Upper lobe of right lung (tissue), 1 donor: ENCODE measurements at regions not wholly inside any gene's neighbourhood (a gene's known extent, or its start where the extent isn't known, plus 50 kb on each side); places are given as distances from the start of the nearest gene placed in this dataset.
"Not testable (repeated sequence)": the region's sequence is repeated elsewhere in the genome, so short reads cannot be mapped to it uniquely, and the experiment has no call there.

Experiments used
- ATAC-seq: fragments of 200-7000 bp; cut with Tn5 transposase; one replicate; pipeline ENCODE4 v1.9.1; 2020; ENCODE audit warnings: mild to moderate bottlenecking, moderate library complexity
- DNase-seq: peaks from one replicate; pipeline ENCODE4 v3.0.0-alpha.2; 2020
- H3K27ac ChIP-seq: fragments of 200-600 bp; one replicate; pipeline ENCODE4 v1.8.0; 2022
- H3K27me3 ChIP-seq: fragments of 200-600 bp; one replicate; pipeline ENCODE4 v1.8.0; 2022; ENCODE audit warnings: mild to moderate bottlenecking
- H3K36me3 ChIP-seq: fragments of 200-600 bp; one replicate; pipeline ENCODE4 v1.8.0; 2022
- H3K4me1 ChIP-seq: fragments of 200-600 bp; one replicate; pipeline ENCODE4 v1.8.0; 2022
- H3K4me3 ChIP-seq: fragments of 200-600 bp; one replicate; pipeline ENCODE4 v1.8.0; 2022; ENCODE audit warnings: mild to moderate bottlenecking
- H3K9me3 ChIP-seq: fragments of 200-600 bp; one replicate; pipeline ENCODE4 v1.8.0; 2022
- CTCF ChIP-seq: fragments of 200-600 bp; IDR thresholded peaks from one replicate; pipeline ENCODE4 v1.8.0; 2022; ENCODE audit warnings: antibody characterized with exemption
- intact Hi-C: fragments of 100-400 bp; cut with DNase I; formaldehyde crosslinking; loops from one replicate; pipeline ENCODE4 v1.11.0; 2022
- donor health status: DM: no; HTN: yes; CAD: no; lungs with severe emphysema.

- no peak for DNase-seq
- Histone ChIP-seq H3K4me3 (no peak overlapping the region), H3K27ac (no peak overlapping the region)
Measured at GRCh38 chr4:112082954-112083586, 62.2 kb upstream of the FAM241A start.

GRCh38 chr4:112083587-112084347, 61.5 kb upstream of the FAM241A start:
- ATAC-seq (no peak), DNase-seq (no peak)
- no peak for TF ChIP-seq CTCF
- Histone ChIP-seq H3K4me1 (no peaks in the 10 kb centered on the region), H3K27ac (no peak overlapping the region), H3K9me3 (no peaks in the 10 kb centered on the region), H3K27me3 (no peaks in the 10 kb centered on the region), H3K4me3 (no peak overlapping the region), H3K36me3 (no peaks in the 10 kb centered on the region)
- intact Hi-C loops, result no loop called here

More at GRCh38 chr4:112082954-112083586, 62.2 kb upstream of the FAM241A start:
- Histone ChIP-seq H3K27me3 (no peaks in the 10 kb centered on the region), H3K36me3 (no peaks in the 10 kb centered on the region), H3K4me1 (no peaks in the 10 kb centered on the region), H3K9me3 (no peaks in the 10 kb centered on the region)
- no peak for ATAC-seq
- no peak for TF ChIP-seq CTCF
- intact Hi-C loops, result no loop called here

- Histone ChIP-seq H3K36me3 (no peaks in the 10 kb centered on the region), H3K4me1 (no peaks in the 10 kb centered on the region), H3K9me3 (no peaks in the 10 kb centered on the region), H3K4me3 (no peak overlapping the region), H3K27ac (no peak overlapping the region), H3K27me3 (no peaks in the 10 kb centered on the region)
- ATAC-seq, result peak; percentile 76
- intact Hi-C loops, result no loop called here
- TF ChIP-seq CTCF, result no peak
- DNase-seq, result no peak
Measured at GRCh38 chr4:112085156-112086035, 59.9 kb upstream of the FAM241A start.

GRCh38 chr4:112086036-112086434, 59.2 kb upstream of the FAM241A start:
- H3K9me3 ChIP-seq, result no peaks in the 10 kb centered on the region
- intact Hi-C loops, result no loop called here
- H3K27me3 ChIP-seq, result no peaks in the 10 kb centered on the region
- no peak for DNase-seq
- H3K27ac ChIP-seq, result no peak overlapping the region
- no peaks in the 10 kb centered on the region for H3K4me1 ChIP-seq
- ATAC-seq, result no peak
- H3K4me3 ChIP-seq, result no peak overlapping the region
- TF ChIP-seq CTCF, result no peak
- H3K36me3 ChIP-seq, result no peaks in the 10 kb centered on the region

GRCh38 chr4:112086661-112087060, 58.6 kb upstream of the FAM241A start:
- DNase-seq, H3K36me3 ChIP-seq, intact Hi-C loops, H3K27me3 ChIP-seq, H3K4me3 ChIP-seq, H3K27ac ChIP-seq, H3K4me1 ChIP-seq, H3K9me3 ChIP-seq, ATAC-seq: not testable (repeated sequence)

GRCh38 chr4:112092330-112092729, 52.9 kb upstream of the FAM241A start:
- ATAC-seq, intact Hi-C loops, DNase-seq: not testable (repeated sequence)

More at GRCh38 chr4:112092330-112092729, 52.9 kb upstream of the FAM241A start:
- H3K36me3 ChIP-seq, H3K27me3 ChIP-seq, H3K4me3 ChIP-seq, H3K27ac ChIP-seq, H3K4me1 ChIP-seq, H3K9me3 ChIP-seq: not testable (repeated sequence)
